ENCODE measurements at regions not wholly inside any gene's neighbourhood (a gene's known extent, or its start where the extent isn't known, plus 50 kb on each side); places are given as distances from the start of the nearest gene placed in this dataset.
A peak's percentile ranks its signal among the peaks of the same experiment; 100 is the strongest.
"Not testable (repeated sequence)": the region's sequence is repeated elsewhere in the genome, so short reads cannot be mapped to it uniquely, and the experiment has no call there.

GRCh38 chr15:31197497-31198414 is 96.2 kb upstream of the TRPM1 start:
- peak; percentile 80 for TF ChIP-seq CTCF (IDR thresholded peaks at IDR 0.05; ENCODE audit: low read depth, low read length)
- H3K4me3 ChIP-seq (ENCODE audit: low read depth, low read length): no peak overlapping the region
- in situ Hi-C loops (cut with HindIII; ENCODE audit: low sequenced_read_pairs): no loop called here
- DNase-seq (ENCODE audit: low read depth, low spot score): no peak

GRCh38 chr15:31200735-31201151 is 99.2 kb upstream of the TRPM1 start:
- peak; percentile 49 for DNase-seq (ENCODE audit: low read depth, low spot score)
- no peak overlapping the region for H3K4me3 ChIP-seq (ENCODE audit: low read depth, low read length)
- in situ Hi-C loops (cut with HindIII; ENCODE audit: low sequenced_read_pairs): no loop called here
- TF ChIP-seq CTCF (IDR thresholded peaks at IDR 0.05; ENCODE audit: low read depth, low read length): peak; percentile 52

- H3K4me3 ChIP-seq (ENCODE audit: low read depth, low read length): no peak overlapping the region
- no peak for TF ChIP-seq CTCF (IDR thresholded peaks at IDR 0.05; ENCODE audit: low read depth, low read length)
- no peak for DNase-seq (ENCODE audit: low read depth, low spot score)
- in situ Hi-C loops (cut with HindIII; ENCODE audit: low sequenced_read_pairs): no loop called here
These were observed 101.4 kb upstream of the TRPM1 start for GRCh38 chr15:31202953-31203352.

- no peak overlapping the region for H3K4me3 ChIP-seq (ENCODE audit: low read depth, low read length)
- in situ Hi-C loops (cut with HindIII; ENCODE audit: low sequenced_read_pairs): no loop called here
- DNase-seq (ENCODE audit: low read depth, low spot score): no peak
- no peak for TF ChIP-seq CTCF (IDR thresholded peaks at IDR 0.05; ENCODE audit: low read depth, low read length)
These were observed 102.5 kb upstream of the TRPM1 start for GRCh38 chr15:31203999-31204398.

- TF ChIP-seq CTCF (IDR thresholded peaks at IDR 0.05; ENCODE audit: low read depth, low read length): no peak
- in situ Hi-C loops (cut with HindIII; ENCODE audit: low sequenced_read_pairs): no loop called here
These were observed 105.1 kb upstream of the TRPM1 start for GRCh38 chr15:31206386-31207181.

GRCh38 chr15:31207246-31207645 is 105.7 kb upstream of the TRPM1 start:
- H3K4me3 ChIP-seq (ENCODE audit: low read depth, low read length): no peak overlapping the region
- no peak for DNase-seq (ENCODE audit: low read depth, low spot score)
- no peak for TF ChIP-seq CTCF (IDR thresholded peaks at IDR 0.05; ENCODE audit: low read depth, low read length)
- in situ Hi-C loops (cut with HindIII; ENCODE audit: low sequenced_read_pairs): no loop called here

More at GRCh38 chr15:31206386-31207181, 105.1 kb upstream of the TRPM1 start:
- H3K4me3 ChIP-seq (ENCODE audit: low read depth, low read length): no peak overlapping the region
- no peak for DNase-seq (ENCODE audit: low read depth, low spot score)

- DNase-seq (ENCODE audit: low read depth, low spot score); in situ Hi-C loops (cut with HindIII; ENCODE audit: low sequenced_read_pairs): not testable (repeated sequence)
These were observed 106.3 kb upstream of the TRPM1 start for GRCh38 chr15:31207861-31208260.

More at GRCh38 chr15:31207861-31208260, 106.3 kb upstream of the TRPM1 start:
- not testable (repeated sequence) for H3K4me3 ChIP-seq (ENCODE audit: low read depth, low read length)
